Small intestine (tissue), 7 donors: ENCODE measurements at regions not wholly inside any gene's neighbourhood (a gene's known extent, or its start where the extent isn't known, plus 50 kb on each side); places are given as distances from the start of the nearest gene placed in this dataset.

Source experiments
- DNase-seq, 2 donors: peaks; one replicate each; pipeline versions ENCODE4 v3.0.0 to v3.0.0-alpha.2; 2013
- FAIRE-seq: peaks from 2 replicates; lab custom pipeline; 2012; peaks lifted over from hg19 to GRCh38; lab: Jason Lieb, UNC
- H3K27ac ChIP-seq, 3 donors: one replicate each; pipeline ENCODE4 v1.5.1; 2013; ENCODE audit warnings: low read length in 2 of 3, mild to moderate bottlenecking in 2 of 3, control low read depth in 1 of 3, inconsistent platforms in 1 of 3, low read depth in 1 of 3, moderate library complexity in 1 of 3
- H3K27me3 ChIP-seq, 3 donors: one replicate each; pipeline ENCODE4 v1.6.1; 2013; ENCODE audit warnings: low read length in 3 of 3, inconsistent platforms in 1 of 3; ENCODE audit not compliant: control insufficient read depth in 3 of 3, insufficient read depth in 3 of 3
- H3K36me3 ChIP-seq, 3 donors: one replicate each; pipeline ENCODE4 v1.6.1; 2013; ENCODE audit warnings: low read length in 3 of 3, inconsistent platforms in 1 of 3, low read depth in 1 of 3, mild to moderate bottlenecking in 1 of 3, moderate library complexity in 1 of 3; ENCODE audit not compliant: control insufficient read depth in 3 of 3, insufficient read depth in 2 of 3
- H3K4me1 ChIP-seq, 3 donors: one replicate each; pipeline ENCODE4 v1.6.1; 2013; ENCODE audit warnings: low read length in 2 of 3, inconsistent platforms in 1 of 3, low read depth in 1 of 3, mild to moderate bottlenecking in 1 of 3, moderate library complexity in 1 of 3; ENCODE audit not compliant: control insufficient read depth in 3 of 3, insufficient read depth in 2 of 3
- H3K4me3 ChIP-seq, 3 donors: one replicate each; pipeline ENCODE4 v1.5.1; 2013; ENCODE audit warnings: low read length in 3 of 3, control low read depth in 1 of 3, inconsistent platforms in 1 of 3, low read depth in 1 of 3, mild to moderate bottlenecking in 1 of 3, moderate library complexity in 1 of 3
- H3K9me3 ChIP-seq, 2 donors: one replicate each; pipeline ENCODE4 v1.6.1; 2013; ENCODE audit warnings: low read depth in 1 of 2, low read length in 1 of 2; ENCODE audit not compliant: control insufficient read depth in 2 of 2, insufficient read depth in 1 of 2
- whole genome bisulfite sequencing, 3 donors: extraction: QIAGEN DNeasy Blood & Tissue Kit; methylation state at CpG; one replicate each; pipeline ENCODE4 v1.1.7; 2013; 5-methylcytosine and 5-hydroxymethylcytosine counted together
- donor health status: healthy with polysubstance abuse.
- donor health status: control.
- donor health status: control.
- donor health status: Bipolar disorder and iron deficiency.
- donor health status: healthy.

- FAIRE-seq (no peak), DNase-seq (no peak)
- no peaks in the 10 kb centered on the region for H3K4me1 ChIP-seq
- H3K4me3 ChIP-seq, result no peak overlapping the region
- H3K27me3 ChIP-seq, result no peaks in the 10 kb centered on the region
- 75 to 91% (median 84%) methylated on average over 3 of the region's 3 CpGs for WGBS, 3 donors
- no peaks in the 10 kb centered on the region for H3K36me3 ChIP-seq
- H3K9me3 ChIP-seq, result no peaks in the 10 kb centered on the region
- no peak overlapping the region for H3K27ac ChIP-seq
Observed at GRCh38 chr1:163807331-163808049, 485.7 kb downstream of the NUF2 start.

DNA sequence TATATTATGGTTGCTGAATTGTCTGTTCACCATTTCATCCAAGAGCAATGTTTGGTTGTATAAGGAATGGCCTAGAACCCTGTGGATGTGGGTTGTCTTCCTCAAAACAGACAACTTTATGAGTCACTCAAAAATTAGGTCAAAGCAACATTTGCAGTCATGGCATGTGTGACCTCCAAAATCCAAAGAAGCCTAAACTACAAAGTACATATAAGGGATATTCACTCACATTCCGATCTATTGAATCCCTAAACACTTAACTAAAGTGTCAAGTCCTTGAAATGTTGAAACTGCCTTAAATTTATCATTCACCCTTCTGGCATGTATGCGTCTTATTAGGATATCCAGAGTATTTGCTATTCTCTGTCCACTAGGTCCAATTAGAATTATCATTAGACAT, 491.5 kb downstream of the NUF2 start:
- H3K4me3 ChIP-seq, result no peak overlapping the region
- no peak for DNase-seq
- H3K4me1 ChIP-seq, result no peaks in the 10 kb centered on the region
- no peaks in the 10 kb centered on the region for H3K36me3 ChIP-seq
- no peaks in the 10 kb centered on the region for H3K9me3 ChIP-seq
- no peak for FAIRE-seq
- 78 to 92% (median 81%) methylated on average over 2 of the region's 2 CpGs for WGBS, 3 donors
- H3K27me3 ChIP-seq, result no peaks in the 10 kb centered on the region
- no peak overlapping the region for H3K27ac ChIP-seq

DNA sequence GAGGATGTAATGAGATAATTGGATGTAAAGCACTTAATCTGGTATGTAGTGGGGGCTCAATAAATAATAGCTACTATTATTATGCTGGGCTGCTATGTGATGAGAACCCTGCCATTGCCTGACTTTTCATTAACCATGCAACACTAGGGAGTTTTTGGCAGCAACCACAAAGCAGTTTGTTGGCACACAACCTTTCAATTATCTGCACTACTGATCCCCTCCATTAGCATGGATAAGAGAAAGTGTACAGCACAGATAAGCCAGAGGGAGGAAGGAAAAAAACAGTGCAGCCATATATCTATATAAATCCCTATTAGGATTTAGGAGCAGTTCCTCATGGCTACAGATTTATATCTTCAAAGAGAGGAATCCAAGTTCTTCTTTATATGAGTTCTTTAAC, 498.5 kb downstream of the NUF2 start:
- Histone ChIP-seq H3K4me1 (no peaks in the 10 kb centered on the region), H3K9me3 (no peaks in the 10 kb centered on the region), H3K27me3 (no peaks in the 10 kb centered on the region), H3K4me3 (no peak overlapping the region), H3K36me3 (no peaks in the 10 kb centered on the region), H3K27ac (no peak overlapping the region)
- FAIRE-seq, result no peak
- no peak for DNase-seq

DNA sequence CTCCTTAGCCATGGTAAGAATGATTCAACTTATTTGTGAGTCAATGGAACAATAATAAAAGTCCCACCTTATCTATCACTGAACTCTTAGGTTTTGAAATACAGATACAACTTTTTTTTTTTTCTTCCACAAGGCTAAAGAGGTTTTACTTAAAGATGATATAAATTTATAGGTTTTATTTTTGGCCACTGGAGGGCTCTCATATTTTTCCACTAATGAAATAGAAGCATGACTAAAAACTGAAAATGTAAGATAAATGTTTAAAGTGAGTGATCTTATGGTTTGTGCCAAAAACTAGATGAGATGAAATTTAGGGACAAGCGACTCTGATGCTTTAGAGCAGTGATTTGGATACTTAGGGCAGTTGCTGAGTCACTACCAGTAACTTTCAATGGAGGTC, 499.0 kb downstream of the NUF2 start:
- no peak for DNase-seq
- Histone ChIP-seq H3K4me1 (no peaks in the 10 kb centered on the region), H3K27me3 (no peaks in the 10 kb centered on the region), H3K27ac (no peak overlapping the region), H3K4me3 (no peak overlapping the region), H3K36me3 (no peaks in the 10 kb centered on the region), H3K9me3 (no peaks in the 10 kb centered on the region)
- 61 to 78% (median 74%) methylated on average over 1 of the region's 1 CpG for WGBS, 3 donors
- FAIRE-seq, result no peak

DNA sequence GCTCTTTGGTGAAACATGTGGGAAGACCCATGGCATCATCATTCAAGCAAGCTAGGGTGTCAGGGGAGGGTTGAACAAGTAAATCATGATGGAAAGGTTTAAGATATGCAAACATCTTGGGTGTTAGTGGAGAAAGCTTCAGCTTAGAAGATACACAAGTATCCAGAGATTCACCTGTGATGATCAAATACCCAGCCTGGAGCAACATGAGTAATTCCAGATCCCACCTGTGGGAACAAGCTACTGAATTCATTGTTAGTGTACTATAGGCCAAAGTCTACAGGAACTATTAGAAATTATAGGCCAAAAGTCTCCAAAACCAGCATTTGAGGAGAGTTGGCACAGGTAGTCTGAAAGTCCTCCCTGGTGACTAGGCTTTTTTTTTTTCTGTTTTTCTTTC, 499.9 kb downstream of the NUF2 start:
- Histone ChIP-seq H3K27me3 (no peaks in the 10 kb centered on the region), H3K9me3 (no peaks in the 10 kb centered on the region), H3K4me3 (no peak overlapping the region), H3K4me1 (no peaks in the 10 kb centered on the region), H3K36me3 (no peaks in the 10 kb centered on the region), H3K27ac (no peak overlapping the region)
- DNase-seq (no peak), FAIRE-seq (no peak)

DNA sequence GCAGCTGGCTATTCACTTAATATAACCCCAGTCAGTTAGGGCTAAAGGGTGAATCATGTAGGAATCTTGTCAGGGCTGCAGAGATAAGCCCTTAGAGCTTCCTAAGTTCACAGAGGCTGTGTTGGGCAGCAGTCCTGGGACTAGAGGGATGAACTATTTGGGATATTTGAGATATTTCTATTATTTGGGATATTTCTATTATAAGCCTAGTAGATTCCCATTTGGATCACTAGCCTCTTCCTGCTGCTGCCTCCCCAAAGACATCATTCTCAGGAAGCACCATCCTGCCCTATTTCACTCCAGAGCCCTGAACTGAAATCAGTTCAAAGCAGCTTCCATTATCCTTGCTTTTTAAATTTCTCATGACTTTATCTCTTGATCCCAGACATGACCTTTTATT, 501.3 kb downstream of the NUF2 start:
- Histone ChIP-seq H3K4me3 (no peak overlapping the region), H3K4me1 (no peaks in the 10 kb centered on the region), H3K27me3 (no peaks in the 10 kb centered on the region), H3K27ac (no peak overlapping the region), H3K9me3 (no peaks in the 10 kb centered on the region), H3K36me3 (no peaks in the 10 kb centered on the region)
- FAIRE-seq, result no peak
- no peak for DNase-seq

DNA sequence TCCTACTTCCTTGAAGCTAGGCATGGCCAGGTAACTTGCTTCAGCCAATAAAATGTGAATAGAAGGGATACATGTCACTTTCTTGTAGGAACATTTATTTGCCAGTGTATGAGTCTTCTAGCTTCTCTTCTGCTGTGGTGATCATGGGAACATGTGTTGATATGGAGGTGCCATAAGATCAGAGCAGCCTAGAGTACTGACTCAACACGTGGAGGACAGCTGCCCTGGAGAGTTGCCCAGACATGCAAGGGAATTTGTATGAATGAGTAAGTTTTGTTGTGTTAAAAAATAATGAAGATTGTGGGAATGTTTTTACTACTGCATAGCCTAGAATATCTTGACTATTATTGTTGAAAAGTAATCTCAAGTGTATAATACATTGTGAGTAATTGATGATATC, 502.3 kb downstream of the NUF2 start:
- Histone ChIP-seq H3K4me3 (no peak overlapping the region), H3K27me3 (no peaks in the 10 kb centered on the region), H3K27ac (no peak overlapping the region), H3K36me3 (no peaks in the 10 kb centered on the region), H3K9me3 (no peaks in the 10 kb centered on the region), H3K4me1 (no peaks in the 10 kb centered on the region)
- WGBS, 3 donors, result 9 to 32% (median 21%) methylated on average over 1 of the region's 1 CpG
- FAIRE-seq, result no peak
- DNase-seq, result no peak

DNA sequence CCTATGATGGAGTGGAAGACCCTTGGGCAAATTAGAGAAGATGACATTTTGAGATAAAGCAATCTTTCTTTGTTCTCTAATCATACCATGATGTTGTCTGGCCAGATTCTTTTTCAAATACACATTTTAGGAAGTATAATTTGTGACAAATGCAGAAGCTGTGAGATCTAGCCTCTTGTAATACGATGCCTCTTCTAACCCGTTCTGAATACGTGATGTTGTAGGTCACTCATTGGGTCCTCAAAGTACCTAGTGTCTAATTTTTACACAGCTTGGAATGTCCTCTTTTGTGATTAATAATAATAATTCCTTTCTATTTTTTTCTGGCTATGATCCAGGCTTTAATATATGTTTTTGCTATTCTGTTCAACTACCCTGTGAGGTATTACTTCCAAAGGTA, 502.7 kb downstream of the NUF2 start:
- Histone ChIP-seq H3K4me3 (no peak overlapping the region), H3K27me3 (no peaks in the 10 kb centered on the region), H3K9me3 (no peaks in the 10 kb centered on the region), H3K27ac (no peak overlapping the region), H3K36me3 (no peaks in the 10 kb centered on the region), H3K4me1 (no peaks in the 10 kb centered on the region)
- DNase-seq (no peak), FAIRE-seq (no peak)
- 90 to 93% (median 93%) methylated on average over 3 of the region's 3 CpGs for WGBS, 3 donors

DNA sequence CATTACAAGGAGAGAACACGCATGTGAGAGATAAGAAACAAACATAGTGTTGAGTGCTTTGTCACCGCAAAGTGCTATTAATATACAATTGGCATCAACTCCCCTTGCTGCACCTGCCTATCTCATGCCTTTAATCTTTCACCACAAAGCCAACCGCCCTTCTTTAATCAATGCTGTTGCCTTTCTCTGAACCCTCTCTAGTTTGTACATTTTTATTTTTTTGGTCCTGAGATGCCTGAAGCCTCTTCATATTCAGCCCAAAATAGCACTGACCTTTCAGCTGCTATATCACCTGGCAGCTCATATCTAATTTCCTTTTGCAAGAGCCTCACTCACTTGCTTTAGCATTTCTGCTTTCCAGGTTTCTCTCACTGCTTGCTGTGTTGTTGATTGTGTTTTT, 504.7 kb downstream of the NUF2 start:
- Histone ChIP-seq H3K9me3 (no peaks in the 10 kb centered on the region), H3K36me3 (no peaks in the 10 kb centered on the region), H3K27ac (no peak overlapping the region), H3K4me1 (no peaks in the 10 kb centered on the region), H3K4me3 (no peak overlapping the region), H3K27me3 (no peaks in the 10 kb centered on the region)
- peak; percentile 5 to 31 for DNase-seq
- no peak for FAIRE-seq
- 19 to 59% (median 35%) methylated on average over 3 of the region's 3 CpGs for WGBS, 3 donors
